Activated B cell treated with CpG ODN at 0.5 μM for 24 hours (primary cell): ENCODE measurements at regions not wholly inside any gene's neighbourhood (a gene's known extent, or its start where the extent isn't known, plus 50 kb on each side); places are given as distances from the start of the nearest gene placed in this dataset.

Source experiments
- ATAC-seq: fragments of 200-7000 bp; cut with Tn5 transposase; one replicate; pipeline ENCODE4 v1.10.0; 2021; ENCODE audit warnings: low read depth, mild to moderate bottlenecking, moderate library complexity
- CTCF ChIA-PET: fragments of 350-600 bp; sonication (Branson Sonifier 250); formaldehyde crosslinking; loops from one replicate; lab custom pipeline; 2021; ENCODE audit warnings: antibody characterized with exemption; lab: Charles Lee
- POLR2A ChIA-PET: fragments of 350-600 bp; sonication (Branson Sonifier 250); formaldehyde crosslinking; loops from one replicate; lab custom pipeline; 2021; ENCODE audit warnings: antibody characterized with exemption; lab: Charles Lee
- DNase-seq: peaks from one replicate; pipeline ENCODE4 v3.0.0; 2022
- H3K27ac Mint-ChIP-seq: one replicate; pipeline ENCODE4 v1.8.0; 2020; ENCODE audit warnings: mixed read lengths
- H3K27me3 Mint-ChIP-seq: one replicate; pipeline ENCODE4 v1.8.0; 2021; ENCODE audit warnings: mixed read lengths
- H3K36me3 Mint-ChIP-seq: one replicate; pipeline ENCODE4 v1.8.0; 2021; ENCODE audit warnings: low read depth, mixed read lengths
- H3K4me1 Mint-ChIP-seq: one replicate; pipeline ENCODE4 v1.8.0; 2021; ENCODE audit warnings: mixed read lengths
- H3K4me3 Mint-ChIP-seq: one replicate; pipeline ENCODE4 v1.8.0; 2020; ENCODE audit warnings: mild to moderate bottlenecking, mixed read lengths
- H3K9me3 Mint-ChIP-seq: one replicate; pipeline ENCODE4 v1.8.0; 2020; ENCODE audit warnings: mixed read lengths
- CTCF ChIP-seq: fragments of 200-600 bp; IDR thresholded peaks from one replicate; pipeline ENCODE4 v1.8.0; 2022; ENCODE audit warnings: antibody characterized with exemption, mild to moderate bottlenecking
- intact Hi-C: fragments of 100-400 bp; cut with micrococcal nuclease; formaldehyde crosslinking; loops from one replicate; pipeline ENCODE4 v1.15.1; 2024

GRCh38 chr2:41972819-41973218, 75.0 kb upstream of the PKDCC start:
- ChIA-PET CTCF (no interaction called here), POLR2A (no interaction called here)
- no peak for DNase-seq
- Mint-ChIP-seq H3K9me3 (no peaks in the 10 kb centered on the region), H3K27ac (no peak overlapping the region), H3K36me3 (no peaks in the 10 kb centered on the region), H3K4me3 (no peak overlapping the region), H3K4me1 (no peaks in the 10 kb centered on the region), H3K27me3 (peaks cover 17% of the 10 kb centered on the region)
- intact Hi-C loops, result no loop called here
- ATAC-seq, result no peak
- no peak for TF ChIP-seq CTCF

- POLR2A ChIA-PET, result interaction anchor here (0.5 kb wide), 1 partner anchor 1616 kb away, joined by 5 read pairs; no protein-coding TSS in a partner anchor
- CTCF ChIA-PET, result no interaction called here
- H3K4me3 Mint-ChIP-seq, result no peak overlapping the region
- H3K9me3 Mint-ChIP-seq, result no peaks in the 10 kb centered on the region
- H3K27me3 Mint-ChIP-seq, result peaks cover 17% of the 10 kb centered on the region
- H3K27ac Mint-ChIP-seq, result no peak overlapping the region
- H3K4me1 Mint-ChIP-seq, result no peaks in the 10 kb centered on the region
- no peak for TF ChIP-seq CTCF
- ATAC-seq, result no peak
- intact Hi-C loops, result no loop called here
- H3K36me3 Mint-ChIP-seq, result no peaks in the 10 kb centered on the region
- DNase-seq, result no peak
Observed at GRCh38 chr2:41973871-41974270, 74.0 kb upstream of the PKDCC start.

- peaks cover 6% of the 10 kb centered on the region for H3K27me3 Mint-ChIP-seq
- H3K4me3 Mint-ChIP-seq, result no peak overlapping the region
- TF ChIP-seq CTCF, result no peak
- ChIA-PET CTCF (no interaction called here), POLR2A (no interaction called here)
- no peak for ATAC-seq
- H3K9me3 Mint-ChIP-seq, result no peaks in the 10 kb centered on the region
- H3K36me3 Mint-ChIP-seq, result no peaks in the 10 kb centered on the region
- intact Hi-C loops, result no loop called here
- H3K27ac Mint-ChIP-seq, result no peak overlapping the region
- no peak for DNase-seq
- H3K4me1 Mint-ChIP-seq, result no peaks in the 10 kb centered on the region
Observed at GRCh38 chr2:41981417-41981816, 66.4 kb upstream of the PKDCC start.

GRCh38 chr2:41985573-41986095, 62.2 kb upstream of the PKDCC start:
- peaks cover 23% of the 10 kb centered on the region for H3K27me3 Mint-ChIP-seq
- H3K4me3 Mint-ChIP-seq, result no peak overlapping the region
- intact Hi-C loops, result no loop called here
- no peak for TF ChIP-seq CTCF
- ATAC-seq, result no peak
- no peaks in the 10 kb centered on the region for H3K4me1 Mint-ChIP-seq
- CTCF ChIA-PET, result no interaction called here
- POLR2A ChIA-PET, result no interaction called here
- no peaks in the 10 kb centered on the region for H3K9me3 Mint-ChIP-seq
- DNase-seq, result no peak
- H3K36me3 Mint-ChIP-seq, result no peaks in the 10 kb centered on the region
- no peak overlapping the region for H3K27ac Mint-ChIP-seq

GRCh38 chr2:41989501-41990180, 58.2 kb upstream of the PKDCC start:
- ChIA-PET POLR2A (no interaction called here), CTCF (no interaction called here)
- Mint-ChIP-seq H3K27me3 (peaks cover 32% of the 10 kb centered on the region), H3K27ac (no peak overlapping the region), H3K4me1 (no peaks in the 10 kb centered on the region), H3K4me3 (no peak overlapping the region), H3K36me3 (no peaks in the 10 kb centered on the region), H3K9me3 (peaks cover 2% of the 10 kb centered on the region)
- DNase-seq (no peak), ATAC-seq (no peak)
- TF ChIP-seq CTCF, result no peak
- intact Hi-C loops, result no loop called here
